GM12892 (cell line): ENCODE measurements at regions not wholly inside any gene's neighbourhood (a gene's known extent, or its start where the extent isn't known, plus 50 kb on each side); places are given as distances from the start of the nearest gene placed in this dataset.
"Not testable (repeated sequence)": the region's sequence is repeated elsewhere in the genome, so short reads cannot be mapped to it uniquely, and the experiment has no call there.

Source experiments
- DNase-seq: peaks from one replicate; pipeline ENCODE4 v3.0.0; 2011; ENCODE audit not compliant: insufficient read length
- FAIRE-seq: peaks from 2 replicates; lab custom pipeline; 2011; peaks lifted over from hg19 to GRCh38; lab: Jason Lieb, UNC
- POLR2A ChIP-seq: IDR thresholded peaks from 2 replicates; pipeline ENCODE4 v1.6.1; 2011; ENCODE audit warnings: low read depth, low read length, control low read depth
- POLR2AphosphoS5 ChIP-seq: IDR thresholded peaks from 2 replicates; pipeline ENCODE4 v1.6.1; 2011; ENCODE audit warnings: low read depth, low read length, control low read depth
- TAF1 ChIP-seq: IDR thresholded peaks from 2 replicates; pipeline ENCODE4 v1.6.1; 2011; ENCODE audit warnings: low read depth, mild to moderate bottlenecking, control low read depth, low read length, borderline replicate concordance

- TF ChIP-seq TAF1: no peak
- no peak for TF ChIP-seq POLR2AphosphoS5
- no peak for TF ChIP-seq POLR2A
- DNase-seq (no peak), FAIRE-seq (no peak)
Observed at GRCh38 chr14:44417809-44418208, 89.3 kb downstream of the FSCB start.

DNA sequence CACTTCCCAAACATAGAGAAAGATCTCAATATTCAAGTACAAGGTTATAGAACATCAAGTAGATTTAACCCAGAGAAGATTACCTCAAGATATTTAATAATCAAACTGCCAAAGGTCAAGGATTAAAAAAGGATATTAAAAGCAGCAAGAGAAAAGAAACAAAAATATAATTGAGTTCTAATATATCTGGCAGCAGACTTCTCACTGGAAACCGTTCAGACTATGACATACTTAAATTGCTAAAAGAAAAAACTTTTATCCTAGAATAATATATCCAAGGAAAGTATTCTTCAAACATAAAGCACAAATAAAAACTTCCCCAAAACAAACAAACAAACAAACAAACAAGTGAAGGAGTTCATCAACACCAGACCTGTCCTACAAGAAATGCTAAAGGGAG is 92.4 kb downstream of the FSCB start:
- FAIRE-seq: no peak
- no peak for TF ChIP-seq POLR2A
- TF ChIP-seq TAF1: no peak
- no peak for TF ChIP-seq POLR2AphosphoS5
- DNase-seq: no peak

DNA sequence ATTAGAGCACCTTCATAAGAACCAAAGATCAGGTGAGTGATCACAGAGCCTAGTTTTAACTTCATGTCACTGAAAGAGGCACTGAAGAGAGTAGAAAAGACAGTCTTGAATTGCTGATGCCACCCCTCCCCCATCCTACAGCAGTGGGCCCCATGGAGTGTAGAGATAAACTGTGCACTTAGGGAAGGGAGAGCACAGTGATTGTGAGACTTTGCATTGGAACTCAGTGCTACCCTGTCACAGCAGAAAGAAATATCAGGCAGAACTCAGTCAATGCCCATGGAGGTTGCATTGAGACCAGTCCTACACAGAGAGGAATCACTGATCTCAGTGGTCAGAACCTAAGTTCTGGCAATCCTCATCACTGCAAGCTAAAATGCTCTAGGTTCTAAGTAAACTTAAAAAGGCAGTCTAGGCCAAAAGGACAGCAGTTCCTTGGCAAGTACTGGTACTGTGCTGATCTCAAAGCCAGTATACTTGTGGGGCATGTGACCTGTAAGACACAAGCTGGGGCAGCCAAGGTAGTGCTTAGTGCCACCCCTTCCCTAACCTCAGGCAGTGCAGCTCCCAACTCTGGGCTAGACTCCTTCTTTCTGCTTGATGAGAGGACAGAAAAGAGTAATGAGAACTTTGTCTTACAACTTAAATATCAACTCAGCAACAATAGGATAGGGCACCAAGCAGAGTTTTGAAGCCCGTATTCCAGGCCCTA is 94.1 kb downstream of the FSCB start:
- no peak for FAIRE-seq
- TF ChIP-seq POLR2A (no peak), TAF1 (no peak), POLR2AphosphoS5 (no peak)
- DNase-seq: no peak

DNA sequence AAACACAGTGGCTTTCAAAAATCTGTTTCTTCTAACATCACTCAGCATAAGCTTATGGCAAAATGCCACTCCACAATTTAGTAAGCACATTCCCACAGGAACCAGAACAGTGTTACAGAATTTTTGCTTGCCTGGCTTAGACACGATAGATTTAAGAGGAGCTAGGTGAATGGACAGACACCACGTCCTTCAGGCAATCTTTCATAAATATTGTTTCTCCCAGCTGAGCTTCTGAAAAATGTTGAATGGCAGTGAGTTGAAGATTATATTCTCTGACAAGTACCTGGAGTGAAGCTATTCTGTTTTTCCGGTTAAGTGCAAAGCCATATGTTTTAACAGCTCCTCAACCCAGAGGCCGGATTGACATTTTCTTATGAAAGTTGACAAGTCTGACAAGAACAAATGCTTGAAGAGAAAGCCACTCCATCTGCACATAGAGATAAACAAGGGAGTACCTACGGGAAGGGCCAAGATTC is 102.0 kb downstream of the FSCB start:
- DNase-seq (no peak), FAIRE-seq (no peak)
- no peak for TF ChIP-seq POLR2A
- no peak for TF ChIP-seq TAF1
- TF ChIP-seq POLR2AphosphoS5: no peak

- FAIRE-seq (no peak), DNase-seq (no peak)
- no peak for TF ChIP-seq TAF1
- TF ChIP-seq POLR2A: no peak
- TF ChIP-seq POLR2AphosphoS5: no peak
Observed at GRCh38 chr14:44404599-44404998, 102.5 kb downstream of the FSCB start.

DNA sequence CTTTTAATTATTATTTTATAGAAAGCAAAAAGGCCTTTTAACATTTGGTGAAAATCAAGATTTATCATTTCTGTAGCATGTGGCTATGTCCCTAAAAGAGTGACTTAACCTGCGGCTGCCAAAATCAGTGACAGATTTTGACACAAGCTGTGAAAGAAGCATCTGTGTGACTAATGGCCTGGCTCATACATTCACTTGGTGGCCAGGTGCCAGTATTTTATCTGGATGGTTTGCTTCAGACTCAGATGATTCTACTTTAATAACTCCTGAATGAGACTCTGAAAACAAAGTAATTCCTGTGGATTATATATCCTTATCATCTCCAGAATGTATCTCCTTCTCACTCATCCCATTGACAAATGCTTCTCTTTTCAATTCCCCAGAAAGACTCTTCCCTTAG is 103.0 kb downstream of the FSCB start:
- no peak for DNase-seq
- no peak for TF ChIP-seq POLR2A
- no peak for TF ChIP-seq TAF1
- TF ChIP-seq POLR2AphosphoS5: no peak
- no peak for FAIRE-seq

DNA sequence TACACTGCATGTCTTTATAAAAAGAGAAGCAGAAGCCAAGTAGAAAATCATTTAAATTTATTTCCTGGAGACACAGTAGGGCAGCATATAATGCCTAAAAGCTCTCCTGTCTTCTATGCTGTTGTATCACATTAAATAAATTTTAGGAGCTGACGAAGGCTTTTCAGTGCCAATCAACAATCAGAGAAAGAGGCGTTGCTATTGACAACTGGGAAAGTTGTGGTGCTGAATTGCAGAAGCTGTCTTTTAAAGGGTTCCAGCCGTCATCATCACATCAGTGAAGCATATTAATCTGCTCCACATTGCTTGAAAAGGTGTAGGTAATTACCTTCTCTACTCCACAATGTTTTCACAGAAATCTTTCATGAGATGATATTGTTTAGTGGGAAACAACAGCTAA is 103.9 kb downstream of the FSCB start:
- DNase-seq (no peak), FAIRE-seq (no peak)
- TF ChIP-seq POLR2A (no peak), POLR2AphosphoS5 (no peak), TAF1 (no peak)

- TF ChIP-seq POLR2A: no peak
- no peak for TF ChIP-seq TAF1
- no peak for TF ChIP-seq POLR2AphosphoS5
- no peak for FAIRE-seq
- no peak for DNase-seq
Observed at GRCh38 chr14:44396226-44396625, 110.9 kb downstream of the FSCB start.

DNA sequence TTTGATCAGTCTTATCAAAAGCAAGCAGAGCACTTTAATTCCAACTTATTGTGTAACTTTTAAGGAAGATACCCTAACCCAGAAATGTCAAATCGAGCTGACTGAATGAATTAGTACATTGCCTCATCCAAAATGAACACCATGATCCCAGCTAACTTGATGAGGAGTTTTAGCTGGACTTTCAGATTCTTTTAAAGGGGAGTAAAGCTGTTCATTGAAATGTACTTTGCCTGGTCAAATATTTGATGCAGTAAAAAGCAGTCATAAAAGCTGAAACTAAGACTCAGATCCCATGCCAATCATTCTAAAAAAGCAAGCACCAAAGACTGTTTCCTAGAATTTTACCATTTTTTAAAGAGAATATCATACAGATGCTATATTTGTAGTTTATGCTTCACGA is 114.1 kb downstream of the FSCB start:
- FAIRE-seq (no peak), DNase-seq (no peak)
- TF ChIP-seq POLR2A: no peak
- TF ChIP-seq TAF1: no peak
- TF ChIP-seq POLR2AphosphoS5: no peak

DNA sequence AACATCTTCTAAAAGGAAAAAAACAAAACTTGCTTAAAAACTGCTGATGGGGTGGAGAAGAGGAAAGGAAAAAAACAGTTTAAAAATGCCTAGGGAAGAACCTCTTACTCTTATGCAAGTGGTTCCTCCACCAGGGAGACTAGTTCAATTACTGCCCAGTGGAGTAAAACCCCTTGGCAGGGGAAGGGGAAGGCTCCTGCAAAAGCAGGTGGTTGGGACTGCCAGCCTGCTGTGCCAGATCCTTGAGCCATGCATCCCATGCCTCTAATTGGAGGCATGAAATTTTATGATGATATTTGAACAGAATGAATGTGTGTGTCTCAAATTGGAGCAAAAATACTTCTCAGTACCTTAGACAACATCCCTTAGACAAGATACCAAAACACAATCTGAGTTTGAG is 118.8 kb downstream of the FSCB start:
- TF ChIP-seq POLR2AphosphoS5: no peak
- TF ChIP-seq POLR2A: no peak
- TF ChIP-seq TAF1: no peak
- FAIRE-seq (no peak), DNase-seq (no peak)

- no peak for FAIRE-seq
- DNase-seq: no peak
- TF ChIP-seq POLR2A: no peak
- TF ChIP-seq POLR2AphosphoS5: no peak
- TF ChIP-seq TAF1: no peak
Observed at GRCh38 chr14:44385906-44386305, 121.2 kb downstream of the FSCB start.

DNA sequence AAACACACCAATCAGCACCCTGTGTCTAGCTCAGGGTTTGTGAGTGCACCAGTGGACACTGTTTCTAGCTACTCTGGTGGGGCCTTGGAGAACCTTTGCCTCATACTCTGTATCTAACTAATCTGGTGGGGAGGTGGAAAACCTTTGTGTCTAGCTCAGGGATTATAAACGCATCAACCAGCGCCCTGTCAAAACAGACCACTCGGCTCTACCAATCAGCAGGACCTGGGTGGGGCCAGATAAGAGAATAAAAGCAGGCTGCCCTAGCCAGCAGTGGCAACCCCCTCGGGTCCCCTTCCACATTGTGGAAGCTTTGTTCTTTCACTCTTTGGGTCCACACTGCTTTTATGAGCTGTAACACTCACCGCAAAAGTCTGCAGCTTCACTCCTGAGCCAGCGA is 121.8 kb downstream of the FSCB start:
- DNase-seq, FAIRE-seq: not testable (repeated sequence)

- FAIRE-seq, DNase-seq: not testable (repeated sequence)
Observed at GRCh38 chr14:44384601-44385293, 122.3 kb downstream of the FSCB start.
